CD4-positive, CD25-positive, alpha-beta regulatory T cell (primary cell): ENCODE measurements at regions not wholly inside any gene's neighbourhood (a gene's known extent, or its start where the extent isn't known, plus 50 kb on each side); places are given as distances from the start of the nearest gene placed in this dataset.

Experiments used
- ATAC-seq, 2 donors: fragments of 150-1000 bp; cut with Tn5 transposase; one replicate each; pipeline ENCODE4 v1.10.0; 2021; ENCODE audit warnings: low read depth in 2 of 2, moderate number of reproducible peaks in 2 of 2, moderate library complexity in 1 of 2
- DNase-seq, 3 donors: peaks; one replicate each; pipeline versions ENCODE4 v3.0.0 to v3.0.0-alpha.2; 2012 to 2022; ENCODE audit warnings: mixed read lengths in 1 of 3
- H3K27ac ChIP-seq: one replicate; pipeline ENCODE4 v1.7.0; 2013; ENCODE audit warnings: mild to moderate bottlenecking, low read length; ENCODE audit not compliant: insufficient read depth, poor library complexity, severe bottlenecking
- H3K27me3 ChIP-seq: one replicate; pipeline ENCODE4 v1.7.0; 2013; ENCODE audit warnings: low read length; ENCODE audit not compliant: control insufficient read depth, insufficient read depth
- H3K36me3 ChIP-seq: one replicate; pipeline ENCODE4 v1.7.0; 2013; ENCODE audit warnings: mild to moderate bottlenecking, low read length, moderate library complexity; ENCODE audit not compliant: control insufficient read depth, insufficient read depth
- H3K4me1 ChIP-seq: 2 replicates; pipeline ENCODE4 v1.7.0; 2013; ENCODE audit warnings: mild to moderate bottlenecking, low read length; ENCODE audit not compliant: insufficient read depth, control insufficient read depth, poor library complexity, severe bottlenecking
- H3K4me3 ChIP-seq: one replicate; pipeline ENCODE4 v1.7.0; 2013; ENCODE audit warnings: low read depth, mild to moderate bottlenecking, low read length, moderate library complexity
- H3K9me3 ChIP-seq, 2 experiments: 1 replicate in 1 of 2; 2 replicates in 1 of 2; pipeline ENCODE4 v1.7.0; 2013; ENCODE audit warnings: low read length in 2 of 2, mild to moderate bottlenecking in 1 of 2, moderate library complexity in 1 of 2; ENCODE audit not compliant: control insufficient read depth in 2 of 2
- H3K27ac Mint-ChIP-seq, 3 donors: one replicate each; pipeline ENCODE4 v1.8.0; 2020 to 2022; ENCODE audit warnings: mild to moderate bottlenecking in 3 of 3, mixed read lengths in 3 of 3, moderate library complexity in 2 of 3
- H3K27me3 Mint-ChIP-seq: one replicate; pipeline ENCODE4 v1.8.0; 2022; ENCODE audit warnings: mild to moderate bottlenecking, mixed read lengths
- H3K36me3 Mint-ChIP-seq: one replicate; pipeline ENCODE4 v1.8.0; 2020; ENCODE audit warnings: mixed read lengths
- H3K4me1 Mint-ChIP-seq, 4 donors: one replicate each; pipeline ENCODE4 v1.8.0; 2020 to 2022; ENCODE audit warnings: mixed read lengths in 4 of 4, mild to moderate bottlenecking in 1 of 4
- H3K4me3 Mint-ChIP-seq, 4 donors: one replicate each; pipeline ENCODE4 v1.8.0; 2020 to 2022; ENCODE audit warnings: mild to moderate bottlenecking in 4 of 4, mixed read lengths in 4 of 4, moderate library complexity in 3 of 4
- H3K9me3 Mint-ChIP-seq, 7 donors: one replicate each; pipeline ENCODE4 v1.8.0; 2020 to 2022; ENCODE audit warnings: mixed read lengths in 7 of 7, mild to moderate bottlenecking in 3 of 7, moderate library complexity in 2 of 7

GRCh38 chr17:15091825-15092224, 173.3 kb downstream of the PMP22 start:
- H3K36me3 Mint-ChIP-seq, result no peaks in the 10 kb centered on the region
- ATAC-seq (no peak), DNase-seq (no peak)
- Histone ChIP-seq H3K9me3 (no peaks in the 10 kb centered on the region), H3K4me3 (no peak overlapping the region), H3K27ac (no peak overlapping the region), H3K36me3 (no peaks in the 10 kb centered on the region), H3K4me1 (no peaks in the 10 kb centered on the region), H3K27me3 (peaks cover 4% of the 10 kb centered on the region)
- no peaks in the 10 kb centered on the region for H3K9me3 Mint-ChIP-seq
- no peak overlapping the region for H3K27ac Mint-ChIP-seq
- peaks cover 10% of the 10 kb centered on the region for H3K27me3 Mint-ChIP-seq
- no peak overlapping the region for H3K4me3 Mint-ChIP-seq
- H3K4me1 Mint-ChIP-seq, result no peaks in the 10 kb centered on the region

- H3K4me3 ChIP-seq, result no peak overlapping the region
- Mint-ChIP-seq H3K4me3 (no peak overlapping the region), H3K9me3 (no peaks in the 10 kb centered on the region), H3K27ac (no peak overlapping the region), H3K36me3 (no peaks in the 10 kb centered on the region), H3K27me3 (peaks cover 10% of the 10 kb centered on the region), H3K4me1 (no peaks in the 10 kb centered on the region)
- peaks cover 4% of the 10 kb centered on the region for H3K27me3 ChIP-seq
- no peak for ATAC-seq
- H3K9me3 ChIP-seq, result no peaks in the 10 kb centered on the region
- H3K36me3 ChIP-seq, result no peaks in the 10 kb centered on the region
- H3K4me1 ChIP-seq, result no peaks in the 10 kb centered on the region
- no peak overlapping the region for H3K27ac ChIP-seq
- DNase-seq, result no peak
Measured at GRCh38 chr17:15090533-15090932, 174.6 kb downstream of the PMP22 start.

GRCh38 chr17:15087946-15088345, 177.2 kb downstream of the PMP22 start:
- Mint-ChIP-seq H3K4me3 (no peak overlapping the region), H3K27me3 (peaks cover 10% of the 10 kb centered on the region), H3K4me1 (no peaks in the 10 kb centered on the region), H3K36me3 (no peaks in the 10 kb centered on the region), H3K27ac (no peak overlapping the region), H3K9me3 (no peaks in the 10 kb centered on the region)
- no peak overlapping the region for H3K27ac ChIP-seq
- H3K4me3 ChIP-seq, result no peak overlapping the region
- H3K27me3 ChIP-seq, result no peaks in the 10 kb centered on the region
- no peaks in the 10 kb centered on the region for H3K4me1 ChIP-seq
- DNase-seq, result no peak
- no peaks in the 10 kb centered on the region for H3K9me3 ChIP-seq
- ATAC-seq, result no peak
- no peaks in the 10 kb centered on the region for H3K36me3 ChIP-seq

- no peaks in the 10 kb centered on the region for H3K27me3 ChIP-seq
- H3K27ac ChIP-seq, result no peak overlapping the region
- Mint-ChIP-seq H3K9me3 (no peaks in the 10 kb centered on the region), H3K4me1 (no peaks in the 10 kb centered on the region), H3K4me3 (no peak overlapping the region), H3K27ac (no peak overlapping the region), H3K27me3 (peaks cover 10% of the 10 kb centered on the region), H3K36me3 (no peaks in the 10 kb centered on the region)
- no peaks in the 10 kb centered on the region for H3K4me1 ChIP-seq
- DNase-seq (no peak), ATAC-seq (no peak)
- H3K9me3 ChIP-seq, result no peaks in the 10 kb centered on the region
- H3K36me3 ChIP-seq, result no peaks in the 10 kb centered on the region
- H3K4me3 ChIP-seq, result no peak overlapping the region
Measured at GRCh38 chr17:15086776-15087295, 178.3 kb downstream of the PMP22 start.

GRCh38 chr17:15085890-15086677, 179.0 kb downstream of the PMP22 start:
- Histone ChIP-seq H3K4me3 (no peak overlapping the region), H3K36me3 (no peaks in the 10 kb centered on the region), H3K27ac (no peak overlapping the region), H3K9me3 (no peaks in the 10 kb centered on the region), H3K4me1 (no peaks in the 10 kb centered on the region), H3K27me3 (no peaks in the 10 kb centered on the region)
- peaks cover 6% of the 10 kb centered on the region for H3K27me3 Mint-ChIP-seq
- DNase-seq (no peak), ATAC-seq (no peak)
- H3K27ac Mint-ChIP-seq, result no peak overlapping the region
- no peaks in the 10 kb centered on the region for H3K9me3 Mint-ChIP-seq
- H3K4me3 Mint-ChIP-seq, result no peak overlapping the region
- H3K4me1 Mint-ChIP-seq, result no peaks in the 10 kb centered on the region
- no peaks in the 10 kb centered on the region for H3K36me3 Mint-ChIP-seq

GRCh38 chr17:15083225-15083624, 181.9 kb downstream of the PMP22 start:
- Histone ChIP-seq H3K27ac (no peak overlapping the region), H3K4me3 (no peak overlapping the region), H3K36me3 (no peaks in the 10 kb centered on the region), H3K4me1 (no peaks in the 10 kb centered on the region), H3K27me3 (no peaks in the 10 kb centered on the region), H3K9me3 (no peaks in the 10 kb centered on the region)
- H3K4me1 Mint-ChIP-seq, result no peaks in the 10 kb centered on the region
- no peak overlapping the region for H3K4me3 Mint-ChIP-seq
- ATAC-seq (no peak), DNase-seq (no peak)
- H3K9me3 Mint-ChIP-seq, result peaks cover 0 to 2% (median 0%) of the 10 kb centered on the region in 7 donors
- H3K36me3 Mint-ChIP-seq, result no peaks in the 10 kb centered on the region
- H3K27me3 Mint-ChIP-seq, result peaks cover 4% of the 10 kb centered on the region
- no peak overlapping the region for H3K27ac Mint-ChIP-seq

- Mint-ChIP-seq H3K27ac (peak overlapping the region in 1 of 3 donors; percentile 79), H3K36me3 (no peaks in the 10 kb centered on the region), H3K27me3 (peaks cover 4% of the 10 kb centered on the region), H3K4me1 (no peaks in the 10 kb centered on the region), H3K9me3 (peaks cover 0 to 2% (median 0%) of the 10 kb centered on the region in 7 donors), H3K4me3 (no peak overlapping the region)
- no peak overlapping the region for H3K4me3 ChIP-seq
- H3K36me3 ChIP-seq, result no peaks in the 10 kb centered on the region
- ATAC-seq (no peak), DNase-seq (no peak)
- H3K4me1 ChIP-seq, result no peaks in the 10 kb centered on the region
- no peak overlapping the region for H3K27ac ChIP-seq
- no peaks in the 10 kb centered on the region for H3K27me3 ChIP-seq
- no peaks in the 10 kb centered on the region for H3K9me3 ChIP-seq
Measured at GRCh38 chr17:15081008-15081407, 184.1 kb downstream of the PMP22 start.

GRCh38 chr17:15078570-15078969, 186.6 kb downstream of the PMP22 start:
- no peak for ATAC-seq

More at GRCh38 chr17:15078570-15078969, 186.6 kb downstream of the PMP22 start:
- Mint-ChIP-seq H3K4me3 (no peak overlapping the region), H3K27ac (no peak overlapping the region), H3K9me3 (peaks cover 0 to 2% (median 0%) of the 10 kb centered on the region in 7 donors), H3K36me3 (no peaks in the 10 kb centered on the region), H3K4me1 (no peaks in the 10 kb centered on the region), H3K27me3 (peaks cover 8% of the 10 kb centered on the region)
- Histone ChIP-seq H3K27me3 (no peaks in the 10 kb centered on the region), H3K4me3 (no peak overlapping the region), H3K9me3 (no peaks in the 10 kb centered on the region), H3K36me3 (no peaks in the 10 kb centered on the region), H3K4me1 (no peaks in the 10 kb centered on the region), H3K27ac (no peak overlapping the region)
- no peak for DNase-seq
